GM03348 (cell line): ENCODE measurements at regions not wholly inside any gene's neighbourhood (a gene's known extent, or its start where the extent isn't known, plus 50 kb on each side); places are given as distances from the start of the nearest gene placed in this dataset.

Experiments used
- DNase-seq: peaks from one replicate; pipeline ENCODE4 v3.0.0; 2012; ENCODE audit warnings: low spot score

GRCh38 chr4:152112887-152113286 lies 352.1 kb upstream of the GATB start:
- DNase-seq: no peak

GRCh38 chr4:152112190-152112589 lies 351.4 kb upstream of the GATB start:
- DNase-seq: no peak

GRCh38 chr4:152110780-152111179 lies 350.0 kb upstream of the GATB start:
- DNase-seq: no peak

GRCh38 chr4:152109531-152110509 lies 349.0 kb upstream of the GATB start:
- no peak for DNase-seq

- DNase-seq: no peak
These were observed 347.1 kb upstream of the GATB start for GRCh38 chr4:152107736-152108500.

- DNase-seq: no peak
These were observed 346.0 kb upstream of the GATB start for GRCh38 chr4:152106781-152107321.

- DNase-seq: peak; percentile 89
These were observed 345.4 kb upstream of the GATB start for GRCh38 chr4:152106113-152106763.

GRCh38 chr4:152104901-152105357 lies 344.1 kb upstream of the GATB start:
- no peak for DNase-seq

- no peak for DNase-seq
These were observed 343.5 kb upstream of the GATB start for GRCh38 chr4:152104356-152104755.

- DNase-seq: no peak
These were observed 342.5 kb upstream of the GATB start for GRCh38 chr4:152103181-152103901.

- no peak for DNase-seq
These were observed 341.7 kb upstream of the GATB start for GRCh38 chr4:152102436-152103000.

GRCh38 chr4:152101556-152102435 lies 341.0 kb upstream of the GATB start:
- DNase-seq: peak; percentile 24

GRCh38 chr4:152100379-152101201 lies 339.8 kb upstream of the GATB start:
- no peak for DNase-seq

- no peak for DNase-seq
These were observed 339.2 kb upstream of the GATB start for GRCh38 chr4:152099981-152100378.

- no peak for DNase-seq
These were observed 338.7 kb upstream of the GATB start for GRCh38 chr4:152099555-152099954.

GRCh38 chr4:152099061-152099425 lies 338.2 kb upstream of the GATB start:
- DNase-seq: no peak

GRCh38 chr4:152098365-152099060 lies 337.7 kb upstream of the GATB start:
- no peak for DNase-seq

GRCh38 chr4:152097371-152097770 lies 336.6 kb upstream of the GATB start:
- DNase-seq: no peak

GRCh38 chr4:152095701-152096070 lies 334.9 kb upstream of the GATB start:
- DNase-seq: no peak
